Mesothelial cell of epicardium (in vitro differentiated cells): ENCODE measurements at regions not wholly inside any gene's neighbourhood (a gene's known extent, or its start where the extent isn't known, plus 50 kb on each side); places are given as distances from the start of the nearest gene placed in this dataset.

Experiments
- DNase-seq, 2 experiments: peaks; one replicate each; pipeline ENCODE4 v3.0.0; 2021; ENCODE audit warnings: low spot score in 2 of 2; ENCODE audit not compliant: unreplicated experiment in 2 of 2
- H3K27ac Mint-ChIP-seq: 2 replicates; pipeline ENCODE4 v1.8.0; 2021; ENCODE audit warnings: mixed read lengths
- H3K27me3 Mint-ChIP-seq: 2 replicates; pipeline ENCODE4 v1.8.0; 2021; ENCODE audit warnings: low read depth, mixed read lengths
- H3K36me3 Mint-ChIP-seq: 2 replicates; pipeline ENCODE4 v1.8.0; 2021; ENCODE audit warnings: mixed read lengths
- H3K4me1 Mint-ChIP-seq: 2 replicates; pipeline ENCODE4 v1.8.0; 2021; ENCODE audit warnings: mixed read lengths
- H3K4me3 Mint-ChIP-seq: 2 replicates; pipeline ENCODE4 v1.8.0; 2021; ENCODE audit warnings: mild to moderate bottlenecking, moderate library complexity, mixed read lengths
- H3K9me3 Mint-ChIP-seq: 2 replicates; pipeline ENCODE4 v1.8.0; 2021; ENCODE audit warnings: mixed read lengths
- CTCF ChIP-seq: fragments of 200-600 bp; sonication (generic); IDR thresholded peaks from one replicate; pipeline ENCODE4 v1.5.0; 2021; ENCODE audit warnings: antibody characterized with exemption; ENCODE audit not compliant: unreplicated experiment

GRCh38 chr2:204386668-204387067 is 158.6 kb upstream of the PARD3B start:
- Mint-ChIP-seq H3K9me3 (peaks cover 36% of the 10 kb centered on the region), H3K27ac (no peak overlapping the region), H3K4me1 (no peaks in the 10 kb centered on the region), H3K36me3 (peaks cover 4% of the 10 kb centered on the region), H3K27me3 (no peaks in the 10 kb centered on the region), H3K4me3 (no peak overlapping the region)
- TF ChIP-seq CTCF: no peak
- DNase-seq: no peak

- Mint-ChIP-seq H3K9me3 (peaks cover 30% of the 10 kb centered on the region), H3K4me3 (no peak overlapping the region), H3K36me3 (peaks cover 4% of the 10 kb centered on the region), H3K27ac (no peak overlapping the region), H3K4me1 (no peaks in the 10 kb centered on the region), H3K27me3 (no peaks in the 10 kb centered on the region)
- no peak for DNase-seq
- TF ChIP-seq CTCF: no peak
These were observed 156.2 kb upstream of the PARD3B start for GRCh38 chr2:204389120-204389519.

- no peaks in the 10 kb centered on the region for H3K4me1 Mint-ChIP-seq
- DNase-seq: no peak
- H3K36me3 Mint-ChIP-seq: peaks cover 4% of the 10 kb centered on the region
- no peaks in the 10 kb centered on the region for H3K27me3 Mint-ChIP-seq
- no peak overlapping the region for H3K27ac Mint-ChIP-seq
- no peak for TF ChIP-seq CTCF
- peaks cover 28% of the 10 kb centered on the region for H3K9me3 Mint-ChIP-seq
- no peak overlapping the region for H3K4me3 Mint-ChIP-seq
These were observed 155.4 kb upstream of the PARD3B start for GRCh38 chr2:204389856-204390255.

GRCh38 chr2:204395539-204395938 is 149.7 kb upstream of the PARD3B start:
- Mint-ChIP-seq H3K4me1 (no peaks in the 10 kb centered on the region), H3K36me3 (no peaks in the 10 kb centered on the region), H3K27ac (no peak overlapping the region), H3K4me3 (no peak overlapping the region), H3K9me3 (peaks cover 28% of the 10 kb centered on the region), H3K27me3 (no peaks in the 10 kb centered on the region)
- DNase-seq: no peak
- TF ChIP-seq CTCF: no peak

GRCh38 chr2:204401114-204401513 is 144.2 kb upstream of the PARD3B start:
- Mint-ChIP-seq H3K36me3 (no peaks in the 10 kb centered on the region), H3K4me1 (no peaks in the 10 kb centered on the region), H3K4me3 (no peak overlapping the region), H3K9me3 (peaks cover 10% of the 10 kb centered on the region), H3K27ac (no peak overlapping the region), H3K27me3 (no peaks in the 10 kb centered on the region)
- no peak for DNase-seq
- no peak for TF ChIP-seq CTCF
